ENCODE measurements at regions not wholly inside any gene's neighbourhood (a gene's known extent, or its start where the extent isn't known, plus 50 kb on each side); places are given as distances from the start of the nearest gene placed in this dataset.

- DNase-seq: no peak
These were observed 186.0 kb downstream of the PSMG1 start for GRCh38 chr21:38997051-38997842.

DNA sequence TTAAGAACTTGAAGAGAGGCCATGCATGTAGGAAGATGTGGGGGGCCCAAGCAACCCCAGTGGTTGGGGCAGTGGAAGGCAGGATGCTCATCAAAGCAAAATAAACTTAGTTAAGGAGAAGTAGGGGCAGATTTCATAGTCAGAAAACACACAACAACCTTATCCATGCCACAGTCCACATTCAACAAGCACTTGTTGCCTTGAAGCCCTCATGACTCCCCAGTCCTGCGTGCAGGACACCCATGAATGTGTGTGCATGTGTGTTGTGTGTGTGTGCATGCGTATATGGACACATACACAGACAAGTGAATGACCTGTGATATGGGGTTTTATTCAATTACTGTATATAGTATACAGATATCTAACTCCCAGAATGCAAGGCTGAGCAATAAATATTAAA lies 186.9 kb downstream of the PSMG1 start:
- DNase-seq: no peak

DNA sequence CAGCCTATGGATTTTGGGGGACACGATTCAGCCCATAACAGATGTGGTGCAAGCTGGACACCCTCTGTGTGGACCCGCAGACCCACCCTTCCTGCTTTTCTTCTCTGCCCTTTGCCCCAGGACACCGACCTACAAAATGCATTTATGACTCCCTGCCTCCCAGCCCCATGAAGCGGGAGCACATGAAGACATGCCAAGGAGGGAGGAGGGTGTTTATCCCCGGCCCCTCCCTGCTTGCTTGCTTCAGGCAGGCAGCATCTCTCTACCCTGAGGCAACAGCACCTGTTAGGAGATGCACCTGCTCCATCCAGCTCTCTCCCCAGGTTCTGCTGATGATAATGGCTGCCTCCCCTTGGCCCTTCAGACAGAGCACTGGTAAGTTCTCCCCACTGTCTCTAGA lies 187.5 kb downstream of the PSMG1 start:
- no peak for DNase-seq

- no peak for DNase-seq
These were observed 188.1 kb downstream of the PSMG1 start for GRCh38 chr21:38995071-38995669.

- DNase-seq: no peak
These were observed 188.3 kb downstream of the ETS2 start for GRCh38 chr21:38994042-38994441.

GRCh38 chr21:38993561-38993960 lies 187.8 kb downstream of the ETS2 start:
- no peak for DNase-seq

DNA sequence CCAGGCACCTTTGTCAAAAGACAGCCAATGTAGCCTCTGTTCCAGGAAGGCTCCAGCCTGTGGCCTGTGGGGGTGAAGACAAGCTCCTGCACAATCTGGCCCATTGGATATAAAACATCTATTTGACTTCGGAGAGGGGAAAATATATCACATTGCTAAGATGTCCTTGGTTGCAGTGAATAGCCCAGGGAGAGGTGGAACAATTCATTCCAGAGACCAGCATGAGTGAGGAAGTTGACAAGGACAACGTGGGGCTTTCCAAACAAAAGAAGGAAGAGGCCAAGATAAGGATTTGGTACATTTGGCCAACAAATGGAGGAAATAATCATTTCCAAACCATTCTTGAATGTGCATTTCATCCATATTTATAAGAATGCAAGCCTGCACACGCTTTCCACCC lies 187.0 kb downstream of the ETS2 start:
- no peak for DNase-seq

- DNase-seq: no peak
These were observed 184.7 kb downstream of the ETS2 start for GRCh38 chr21:38990424-38990794.

GRCh38 chr21:38989745-38990423 lies 184.2 kb downstream of the ETS2 start:
- no peak for DNase-seq

- DNase-seq: no peak
These were observed 183.6 kb downstream of the ETS2 start for GRCh38 chr21:38989379-38989744.

- no peak for DNase-seq
These were observed 183.0 kb downstream of the ETS2 start for GRCh38 chr21:38988509-38989378.

DNA sequence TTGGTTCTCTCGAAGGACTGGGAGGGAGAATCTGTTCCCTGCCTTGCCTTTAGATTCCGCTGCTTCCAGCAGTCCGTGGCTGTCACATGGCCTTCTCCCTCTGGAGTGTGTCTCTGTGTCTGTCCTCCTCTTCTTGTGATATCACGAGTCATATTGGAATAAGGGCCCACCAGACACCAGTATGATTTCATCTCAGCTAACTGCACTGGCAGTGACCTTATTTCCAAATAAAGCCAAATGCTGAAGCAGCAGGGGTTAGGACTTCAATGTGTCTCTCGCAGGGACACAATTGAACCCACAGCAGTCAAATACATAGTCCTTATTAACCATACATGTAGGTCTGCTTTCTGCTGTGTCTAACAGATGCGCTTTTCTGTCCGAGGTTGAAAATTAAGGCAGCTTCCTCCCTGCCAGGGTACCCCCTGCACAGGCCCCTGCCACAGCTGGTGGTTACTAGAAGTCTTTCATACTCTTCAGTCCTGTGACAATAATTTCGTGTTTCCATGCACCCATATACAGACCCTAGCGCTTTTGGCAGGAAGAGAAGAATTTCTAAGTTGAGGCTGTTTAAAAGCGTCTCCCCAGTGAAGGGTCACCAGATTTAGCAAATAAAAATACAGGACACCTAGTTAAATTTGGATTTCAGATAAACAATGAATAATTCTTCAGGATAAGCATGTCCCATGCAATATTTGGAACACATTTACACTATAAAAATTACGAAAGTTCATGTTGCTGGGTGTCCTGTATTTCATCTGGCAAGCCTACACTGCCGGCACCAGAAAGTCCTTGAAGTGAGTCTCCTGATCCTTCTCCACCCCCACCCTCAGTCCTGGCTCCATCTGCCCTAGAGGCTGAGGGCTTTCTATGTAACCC lies 182.1 kb downstream of the ETS2 start:
- no peak for DNase-seq

DNA sequence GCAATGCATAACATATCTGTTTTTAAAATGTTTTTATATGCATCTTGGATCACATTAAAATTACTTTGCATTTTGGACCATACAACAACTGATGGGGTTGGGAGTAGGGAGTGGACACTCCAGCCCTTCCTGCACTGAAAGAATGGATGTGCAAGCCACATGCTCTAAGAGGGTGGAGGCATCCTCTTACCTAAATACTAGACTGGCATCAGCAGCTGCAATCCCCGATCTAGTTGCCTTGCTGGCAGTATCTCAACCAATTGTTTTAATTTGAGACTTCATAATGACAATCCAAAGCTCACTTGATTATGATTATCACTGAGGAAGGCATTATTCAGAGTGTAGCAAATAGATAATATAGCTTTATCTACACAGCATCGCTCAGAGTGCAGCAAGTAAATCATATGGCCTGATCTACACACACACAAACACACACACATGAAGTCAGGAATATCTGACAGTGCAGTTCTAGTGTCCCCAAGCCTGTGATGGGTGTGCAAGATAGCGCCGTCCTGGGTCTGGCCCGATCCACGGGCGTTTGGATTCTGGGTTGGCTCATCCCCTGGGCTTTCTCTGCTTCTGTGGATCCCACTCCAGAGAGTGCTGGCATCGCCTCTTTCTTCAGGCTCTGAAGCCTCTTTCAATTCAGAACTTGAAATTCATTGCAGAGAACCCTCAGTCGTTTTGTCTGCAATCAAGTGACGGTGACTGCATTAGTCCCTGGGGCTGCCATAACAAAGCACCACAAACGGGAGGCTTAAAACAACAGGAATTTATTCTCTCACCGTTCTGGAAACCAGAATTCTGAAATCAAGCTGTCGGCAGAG lies 181.3 kb downstream of the ETS2 start:
- DNase-seq: no peak

- no peak for DNase-seq
These were observed 180.7 kb downstream of the ETS2 start for GRCh38 chr21:38986406-38986805.

GRCh38 chr21:38985568-38986378 lies 180.0 kb downstream of the ETS2 start:
- no peak for DNase-seq

DNA sequence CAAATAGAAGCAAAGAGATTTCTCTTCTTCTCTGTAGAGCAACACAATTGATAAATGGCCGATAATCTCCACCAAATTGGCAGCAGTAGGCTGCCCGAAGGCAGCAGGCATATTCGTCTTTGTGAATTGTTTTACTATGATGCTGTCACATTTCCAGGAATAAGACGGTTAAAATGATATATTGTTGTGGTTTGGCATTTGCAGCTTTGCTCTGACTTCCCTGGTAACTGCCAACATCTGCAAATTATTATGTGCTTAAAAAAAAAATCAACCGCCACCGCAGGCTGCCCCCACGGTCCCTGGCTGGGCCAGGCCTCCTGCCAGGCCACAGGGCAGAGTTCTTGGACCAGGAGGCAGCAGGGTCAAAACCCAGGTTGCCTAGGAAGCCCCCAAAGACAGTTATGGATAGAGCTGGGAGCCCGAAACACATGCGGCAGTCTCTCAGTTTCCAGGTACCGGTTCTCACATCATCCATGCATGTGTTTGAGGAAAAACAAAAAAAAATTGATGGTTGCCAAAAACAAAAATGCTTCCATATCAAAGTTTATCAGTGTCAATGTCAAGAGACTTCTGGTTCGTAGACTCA lies 179.3 kb downstream of the ETS2 start:
- no peak for DNase-seq

- no peak for DNase-seq
These were observed 178.8 kb downstream of the ETS2 start for GRCh38 chr21:38984568-38984967.

DNA sequence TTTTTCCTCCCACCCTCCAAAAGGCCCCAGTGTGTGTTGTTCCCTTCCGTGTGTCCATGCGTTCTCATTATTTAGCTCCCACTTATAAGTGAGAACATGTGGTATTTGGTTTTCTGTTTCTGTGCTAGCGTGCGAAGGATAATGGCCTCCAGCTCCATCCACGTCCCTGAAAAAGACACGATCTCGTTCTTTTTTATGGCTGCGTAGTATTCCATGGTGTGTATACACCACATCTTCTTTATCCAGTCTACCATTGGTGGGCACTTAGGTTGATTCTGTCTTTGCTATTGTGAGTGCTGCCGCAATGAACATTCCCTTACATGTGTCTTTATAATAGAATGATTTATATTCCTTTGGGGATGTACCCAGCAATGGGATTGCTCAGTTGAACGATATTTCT lies 177.8 kb downstream of the ETS2 start:
- no peak for DNase-seq

- no peak for DNase-seq
These were observed 177.1 kb downstream of the ETS2 start for GRCh38 chr21:38982804-38983203.

DNA sequence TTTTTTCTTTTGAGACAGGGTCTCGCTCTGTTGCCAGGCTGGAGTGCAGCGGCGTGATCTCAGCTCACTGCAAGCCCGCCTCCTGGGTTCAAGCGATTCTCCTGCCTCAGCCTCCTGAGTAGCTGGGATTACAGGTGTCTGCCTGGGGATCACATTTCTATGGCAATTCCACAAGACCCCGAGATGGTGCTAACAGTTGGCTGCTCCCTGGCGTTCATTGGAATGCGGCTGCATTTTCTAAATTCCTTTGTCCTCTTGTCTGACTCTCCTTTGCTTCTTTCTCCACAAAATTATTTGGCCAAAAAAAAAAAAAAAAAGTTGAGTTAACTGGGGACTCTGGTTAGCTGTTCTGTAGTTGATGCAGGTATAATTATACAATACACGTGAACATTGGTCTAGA lies 176.4 kb downstream of the ETS2 start:
- no peak for DNase-seq

Data from activated gamma-delta T cell treated with Interleukin-2 at 50 U/mL for 16 hours (primary cell).